ENCODE measurements at regions not wholly inside any gene's neighbourhood (a gene's known extent, or its start where the extent isn't known, plus 50 kb on each side); places are given as distances from the start of the nearest gene placed in this dataset.
"Not testable (repeated sequence)": the region's sequence is repeated elsewhere in the genome, so short reads cannot be mapped to it uniquely, and the experiment has no call there.

DNA sequence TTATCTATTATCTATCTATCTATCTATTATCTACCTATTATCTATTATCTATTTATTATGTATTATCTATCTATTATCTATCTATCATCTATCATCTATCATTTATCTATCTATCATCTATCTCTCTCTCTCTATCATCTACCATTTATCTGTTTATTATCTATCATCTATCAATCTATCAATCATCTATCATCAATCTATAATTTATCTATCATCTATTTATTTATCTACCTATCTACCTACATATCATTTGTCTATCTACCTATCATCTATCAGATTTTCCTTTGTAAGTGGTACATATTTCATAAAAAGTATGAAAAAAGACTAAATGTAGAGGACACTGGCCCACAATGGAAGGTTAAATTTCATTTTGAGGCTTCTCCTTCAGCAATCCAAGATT, 212.1 kb upstream of the EXOC2 start:
- no peak for DNase-seq (ENCODE audit: low read depth, low spot score)

DNA sequence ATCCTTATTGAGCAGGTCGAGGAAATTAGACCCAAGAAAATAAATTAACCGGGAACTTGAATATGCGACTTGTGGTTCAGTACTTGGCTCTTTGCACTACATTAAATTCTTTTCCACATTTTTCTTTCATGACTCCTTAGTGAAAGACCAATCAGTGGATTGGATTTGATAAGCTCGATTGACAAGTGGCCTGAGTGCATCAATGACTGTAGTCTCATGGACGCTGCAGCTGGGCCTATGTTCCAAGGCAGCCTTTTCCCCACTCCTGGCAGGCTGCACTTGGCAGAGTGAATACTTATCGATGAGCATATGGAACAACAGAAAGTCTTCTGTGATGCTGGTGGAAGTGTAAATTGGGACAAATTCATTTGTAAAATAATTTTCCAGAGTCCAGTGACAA, 210.8 kb upstream of the EXOC2 start:
- no peak for DNase-seq (ENCODE audit: low read depth, low spot score)

DNA sequence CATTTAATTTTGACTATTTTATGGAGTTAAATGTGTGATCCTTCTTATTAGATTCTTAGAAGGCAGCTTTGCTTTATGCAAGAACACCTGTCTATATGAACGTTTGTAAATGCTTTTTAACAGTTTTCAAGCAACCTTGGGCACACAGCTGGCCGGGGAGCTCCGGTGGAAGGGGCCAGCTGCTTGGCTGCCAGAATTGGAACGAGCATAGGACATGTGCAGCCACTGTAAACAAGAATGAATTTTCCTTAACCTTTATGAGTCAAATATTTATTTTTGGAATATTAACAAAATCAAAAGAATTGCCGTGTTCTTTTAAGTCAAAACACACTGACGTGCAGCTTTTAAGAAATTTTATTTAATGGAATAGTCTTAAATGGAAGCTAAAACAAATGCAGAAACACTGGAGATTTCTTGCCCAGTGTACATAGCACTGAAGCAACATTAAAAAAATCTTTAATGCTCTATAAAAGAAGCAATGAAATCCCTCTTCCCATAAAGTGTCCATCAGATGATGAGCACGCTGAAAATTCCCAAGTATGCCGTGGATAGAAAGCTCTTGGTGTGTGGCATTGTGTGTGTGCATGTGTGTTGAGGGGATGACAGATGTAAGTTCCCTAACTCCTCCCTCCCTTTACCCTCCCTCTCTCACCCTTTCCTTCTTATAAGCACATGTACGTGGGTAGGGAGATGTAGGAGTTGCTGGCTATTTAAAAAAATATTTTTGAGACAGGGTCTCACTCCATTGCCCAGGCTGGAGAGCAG, 208.9 kb upstream of the EXOC2 start:
- DNase-seq (ENCODE audit: low read depth, low spot score), result no peak

DNA sequence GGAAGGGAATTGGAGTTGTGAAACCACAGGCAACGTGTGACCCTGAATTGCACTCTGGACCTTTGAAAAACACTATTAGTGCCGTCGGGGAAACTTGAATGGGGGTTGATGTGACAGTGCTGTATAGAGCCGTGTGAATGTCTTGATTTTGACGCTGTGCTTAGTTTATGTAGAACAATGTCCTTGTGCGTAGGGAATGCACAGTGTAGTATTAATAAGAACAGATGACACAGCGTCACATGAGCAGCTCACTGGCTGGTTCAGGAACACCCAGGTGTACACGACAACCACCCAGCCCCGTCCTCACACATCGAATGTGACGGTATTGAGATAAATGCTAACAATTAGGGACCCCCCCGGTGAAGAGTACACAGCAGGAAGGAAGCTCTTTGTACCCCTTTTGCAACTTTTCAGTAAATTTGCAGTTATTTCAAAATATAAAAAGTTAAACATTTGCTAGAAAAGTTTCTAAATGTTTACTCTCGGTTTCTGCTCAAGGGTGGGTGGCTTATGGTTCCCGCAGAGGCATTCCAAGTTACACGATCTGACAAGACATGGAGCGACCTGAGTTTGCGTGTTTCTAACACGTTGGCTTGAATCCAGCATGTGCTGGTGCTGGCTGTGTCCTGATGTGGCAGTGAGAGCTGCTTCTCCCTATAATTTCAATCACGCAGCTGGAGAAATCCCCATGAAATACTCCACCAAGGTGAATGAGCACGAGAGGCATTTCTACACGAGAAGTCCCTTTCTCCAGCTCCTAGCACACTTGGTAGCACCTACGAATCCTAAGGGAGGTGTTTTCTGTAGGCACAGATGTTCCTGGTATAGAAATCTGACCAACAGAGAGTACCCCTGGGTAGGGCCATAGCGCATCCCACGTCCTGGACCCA, 208.0 kb upstream of the EXOC2 start:
- no peak for DNase-seq (ENCODE audit: low read depth, low spot score)

DNA sequence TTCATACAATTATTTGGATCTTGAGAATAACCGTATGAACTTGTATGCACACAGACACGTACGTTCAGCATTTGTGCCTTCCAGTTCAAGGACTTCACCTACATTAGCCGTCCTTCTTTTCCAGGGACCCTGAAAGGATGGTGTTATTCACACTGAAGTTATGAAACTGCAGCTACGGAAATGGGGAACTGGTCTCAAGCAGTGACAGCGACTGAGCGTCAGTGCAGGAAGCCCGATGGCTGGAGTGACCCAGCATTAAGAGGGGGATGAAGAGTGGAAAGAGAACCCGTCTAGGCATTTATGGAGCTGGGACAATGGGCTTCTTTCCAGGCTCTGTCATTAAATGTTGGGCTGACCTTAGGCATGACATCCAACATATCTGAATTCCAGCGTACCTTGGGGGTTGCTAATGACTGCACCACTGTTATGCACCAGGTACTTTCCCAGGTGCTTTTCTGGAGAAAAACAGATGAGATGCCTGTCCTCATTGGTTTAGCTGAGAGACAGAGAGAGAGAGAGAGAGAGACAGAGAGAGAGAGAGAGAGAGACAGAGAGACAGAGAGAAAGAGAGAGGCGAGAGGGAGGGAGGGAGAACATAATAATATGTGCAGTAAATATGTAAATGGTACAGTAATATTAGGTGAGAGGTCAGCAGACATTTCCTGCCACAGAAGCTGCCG, 204.7 kb upstream of the EXOC2 start:
- DNase-seq (ENCODE audit: low read depth, low spot score), result no peak

DNA sequence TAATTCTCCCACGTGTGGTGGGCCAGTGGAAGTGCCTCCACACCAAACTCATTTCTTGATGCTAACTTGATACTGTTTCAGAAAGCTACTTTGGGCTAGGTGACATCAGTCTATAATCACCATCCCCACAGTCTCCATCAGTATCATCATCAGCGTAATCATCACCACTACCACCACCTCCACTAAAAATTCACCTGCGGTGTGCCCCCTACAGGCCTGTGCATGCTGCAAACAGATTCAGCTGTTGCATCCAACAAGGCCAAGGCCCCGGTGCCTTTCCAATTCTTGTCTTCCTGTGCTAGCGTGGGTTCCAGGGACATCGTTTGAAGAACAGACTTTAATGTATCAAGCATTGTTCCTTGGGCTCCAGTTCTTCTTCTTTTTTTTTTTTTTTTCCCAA, 201.3 kb upstream of the EXOC2 start:
- DNase-seq (ENCODE audit: low read depth, low spot score), result no peak

DNA sequence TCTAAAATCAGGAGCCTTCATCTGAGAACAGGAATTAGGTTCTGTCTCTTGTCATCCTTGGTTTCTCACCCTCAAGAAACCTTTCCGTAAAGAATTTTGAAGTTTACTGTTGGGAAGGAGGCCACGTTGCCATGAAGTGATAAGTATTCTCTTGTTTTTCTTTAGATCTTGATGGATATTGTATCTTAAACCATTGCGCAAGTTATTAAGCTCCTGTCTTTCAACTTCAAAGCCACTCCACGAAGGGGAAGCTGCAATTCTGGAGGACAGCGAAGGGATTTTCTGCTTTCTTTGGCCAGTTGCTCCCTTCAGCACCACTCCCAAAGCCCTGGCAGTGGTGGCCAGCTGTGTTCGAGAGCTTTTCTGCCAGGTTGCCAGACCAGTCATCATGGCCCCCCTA, 198.1 kb upstream of the EXOC2 start:
- no peak for DNase-seq (ENCODE audit: low read depth, low spot score)

DNA sequence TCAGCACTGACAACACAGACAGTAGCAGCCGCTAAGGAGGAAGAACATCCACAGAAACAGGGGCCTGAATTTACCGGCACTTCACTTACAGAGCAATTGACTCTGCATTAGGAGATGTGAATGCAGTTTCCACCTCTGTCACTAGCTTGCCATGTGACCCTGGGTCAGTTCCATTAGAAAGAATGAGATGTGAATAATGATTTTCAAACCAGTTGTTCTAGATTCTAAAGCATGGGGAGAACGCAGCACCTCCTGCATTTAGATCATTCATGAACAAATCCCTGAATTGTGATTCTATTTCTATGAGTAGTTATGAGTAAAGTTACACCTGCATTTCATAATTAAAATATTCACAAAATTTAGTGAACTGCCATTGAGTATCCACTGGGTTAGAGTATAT, 197.3 kb upstream of the EXOC2 start:
- no peak for DNase-seq (ENCODE audit: low read depth, low spot score)

DNA sequence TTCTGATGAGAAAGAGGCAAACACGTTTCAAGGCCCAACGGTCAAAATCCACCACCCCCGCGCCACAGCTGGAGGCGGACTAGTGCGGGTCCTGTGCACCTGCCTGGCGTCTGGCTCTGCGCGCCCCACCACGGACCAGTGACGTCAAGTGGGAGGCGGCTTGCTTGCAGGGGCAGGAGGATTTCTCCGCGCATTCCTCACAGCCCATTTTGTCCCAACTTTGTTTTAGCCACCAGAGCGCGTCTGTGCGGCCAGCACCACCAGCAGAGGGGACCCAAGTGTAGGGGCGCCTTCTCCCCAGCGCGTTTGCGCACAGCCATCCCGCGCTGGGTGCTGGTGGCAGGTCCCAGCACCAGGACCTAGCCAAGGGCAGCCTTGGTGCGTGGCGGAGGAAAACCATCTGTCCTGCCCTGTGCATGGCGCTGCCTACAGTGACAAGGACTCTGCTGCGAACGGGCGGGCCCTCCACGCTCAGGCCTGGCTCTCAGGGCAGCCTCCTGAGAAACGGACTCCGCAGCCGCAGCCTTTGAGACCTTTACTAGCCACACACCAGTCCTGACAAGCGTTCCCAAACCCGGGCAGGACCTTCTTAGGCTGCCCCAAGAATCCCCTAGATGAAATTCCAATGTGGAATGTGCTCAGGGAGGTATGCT, 194.8 kb upstream of the EXOC2 start:
- no peak for DNase-seq (ENCODE audit: low read depth, low spot score)

DNA sequence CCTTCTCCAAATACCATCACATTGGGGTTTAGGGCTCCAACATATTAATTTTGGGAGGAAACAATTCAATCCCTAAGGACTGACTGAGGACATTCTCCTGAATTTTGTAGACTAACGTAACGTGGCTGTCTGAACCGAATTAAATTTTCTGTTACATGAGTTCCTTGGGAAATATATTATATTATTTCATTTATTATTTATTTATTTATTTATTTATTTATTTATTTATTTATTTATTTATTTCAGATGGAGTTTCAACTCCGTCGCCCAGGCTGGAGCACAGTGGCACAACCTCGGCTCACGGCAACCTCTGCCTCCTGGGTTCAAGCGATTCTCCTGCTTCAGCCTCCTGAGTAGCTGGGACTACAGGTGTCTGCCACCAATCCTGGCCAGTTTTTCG, 193.2 kb upstream of the EXOC2 start:
- DNase-seq (ENCODE audit: low read depth, low spot score), result not testable (repeated sequence)

DNA sequence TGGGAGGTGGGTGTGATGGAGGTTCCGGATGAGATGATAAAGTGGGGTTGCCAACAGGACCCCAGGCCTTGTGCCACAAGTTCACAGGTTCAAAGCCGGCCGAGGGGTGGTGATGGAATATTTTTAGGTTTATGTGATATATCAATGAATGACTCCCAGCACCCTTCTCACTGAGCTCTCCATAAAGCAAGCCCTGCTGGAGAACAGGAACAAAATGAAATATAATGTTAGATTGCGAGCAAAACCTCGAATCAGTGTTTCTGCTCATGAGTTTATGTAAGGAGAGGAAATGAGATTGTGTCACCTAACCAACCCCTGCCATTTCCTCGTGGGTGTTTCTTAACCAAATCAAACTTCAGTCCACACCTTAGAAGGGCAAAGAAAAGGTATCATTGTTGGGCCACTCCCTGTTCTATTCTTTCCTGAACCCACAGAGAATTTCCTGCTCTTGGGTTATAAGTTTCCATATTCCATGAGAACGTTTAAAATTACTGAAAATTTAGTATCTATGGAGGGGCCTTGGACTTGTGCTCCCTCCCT, 192.2 kb upstream of the EXOC2 start:
- DNase-seq (ENCODE audit: low read depth, low spot score), result no peak

DNA sequence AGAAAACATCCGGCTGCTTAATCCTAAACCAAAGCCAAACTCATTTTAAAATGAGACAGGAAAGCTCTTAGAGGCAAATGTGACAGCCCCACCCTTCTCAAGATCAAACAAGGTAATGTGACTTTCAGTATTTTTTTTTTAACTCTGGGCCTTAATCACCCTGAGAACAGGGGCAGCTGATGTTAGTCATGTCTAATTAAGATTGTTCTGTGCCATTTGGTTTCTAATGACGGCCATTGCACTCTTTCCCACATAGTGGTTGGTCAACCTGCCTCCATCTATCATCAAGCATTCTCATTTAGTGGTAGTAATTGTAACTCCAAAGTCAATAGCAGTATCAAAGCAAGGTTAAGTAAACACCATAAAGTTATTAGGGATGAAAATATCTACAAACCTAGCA, 191.6 kb upstream of the EXOC2 start:
- DNase-seq (ENCODE audit: low read depth, low spot score), result no peak

DNA sequence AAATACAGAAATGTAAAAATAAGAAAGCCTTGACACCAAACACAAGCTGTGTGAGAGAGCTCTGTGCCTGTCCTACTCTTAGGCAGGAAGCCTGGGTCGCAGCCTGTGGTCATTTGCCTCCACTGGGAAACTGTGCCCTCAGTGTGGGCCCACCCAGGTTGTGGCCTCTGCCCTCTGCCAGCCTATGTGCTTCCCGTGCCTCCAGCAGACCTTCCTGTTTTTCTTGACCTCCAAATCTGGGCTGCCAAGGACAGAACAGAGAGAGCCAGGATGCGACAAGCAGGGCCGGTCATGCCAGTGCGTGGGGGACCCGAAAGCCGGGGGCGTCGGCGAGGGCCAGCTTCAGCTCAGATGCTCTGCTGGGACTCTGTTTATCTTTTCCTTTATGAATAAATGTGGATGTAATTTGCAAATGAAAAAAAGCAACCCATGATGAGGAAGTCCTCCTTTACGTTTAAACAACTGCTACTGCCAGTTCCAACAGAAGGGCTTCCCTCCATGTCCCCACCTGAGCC, 189.2 kb upstream of the EXOC2 start:
- DNase-seq (ENCODE audit: low read depth, low spot score), result no peak

DNA sequence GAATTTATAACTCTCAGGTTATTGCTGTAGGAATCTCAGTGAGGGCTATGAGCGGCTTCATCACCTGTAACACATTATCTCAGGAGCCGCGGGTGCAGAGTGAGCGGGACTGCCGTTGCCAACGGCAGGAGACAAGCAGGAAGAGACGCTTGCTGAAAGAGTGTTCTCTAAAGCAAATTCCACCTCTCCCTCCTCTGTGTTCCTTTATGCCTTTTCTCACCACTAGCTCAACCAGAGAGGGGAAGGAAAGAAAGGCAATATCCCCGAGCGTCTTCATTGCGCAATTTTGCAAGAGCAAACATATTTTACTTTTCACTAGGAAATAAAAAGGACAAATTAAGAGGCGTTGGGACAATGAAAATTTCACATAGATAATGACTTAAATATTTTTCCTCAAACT, 185.2 kb upstream of the EXOC2 start:
- DNase-seq (ENCODE audit: low read depth, low spot score), result no peak

DNA sequence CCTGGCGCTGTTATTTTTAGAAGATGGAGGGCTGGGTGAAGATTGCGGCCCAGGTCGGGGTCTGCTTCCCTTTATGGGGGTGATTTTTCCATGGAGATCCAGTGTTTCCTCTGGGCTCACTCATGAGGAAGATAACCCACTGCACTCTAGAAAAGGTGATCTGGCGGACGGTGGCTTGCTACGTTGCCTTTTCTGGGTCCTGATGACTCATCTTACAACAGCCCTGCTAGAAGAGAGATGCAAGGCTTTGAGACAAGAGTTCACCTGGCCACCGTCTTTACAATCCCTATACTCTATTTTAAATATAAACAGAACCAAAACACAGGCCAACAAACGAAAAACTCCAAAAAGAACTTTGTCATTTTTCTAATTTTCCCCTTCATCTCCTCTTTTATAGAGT, 182.1 kb upstream of the EXOC2 start:
- no peak for DNase-seq (ENCODE audit: low read depth, low spot score)

DNA sequence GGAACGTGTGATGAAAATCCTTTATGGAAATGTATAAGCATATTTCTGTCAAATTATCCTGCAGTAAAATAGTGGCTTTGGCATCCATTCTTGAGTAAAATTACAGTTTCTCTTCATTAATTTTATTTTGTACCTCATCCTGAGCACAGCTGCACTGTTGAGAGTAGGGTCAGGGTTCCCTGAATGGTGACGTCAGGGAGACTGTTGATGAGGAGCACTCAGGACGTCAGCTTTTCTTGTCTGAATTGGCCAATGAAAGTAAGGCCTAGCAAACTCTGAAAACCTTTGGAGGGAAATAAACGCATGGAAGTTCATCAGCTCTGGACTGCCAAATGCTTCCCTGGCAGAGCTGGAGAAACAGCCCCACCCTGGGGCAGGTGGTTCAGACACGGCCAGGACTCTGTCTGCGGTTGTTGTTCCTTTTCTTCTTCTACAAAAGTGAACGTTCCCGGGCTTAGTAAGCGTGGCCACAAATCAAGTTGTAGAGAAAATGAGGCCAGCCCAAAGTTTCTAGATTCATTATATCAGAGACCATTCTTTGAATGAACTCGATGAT, 179.7 kb upstream of the EXOC2 start:
- DNase-seq (ENCODE audit: low read depth, low spot score), result no peak

DNA sequence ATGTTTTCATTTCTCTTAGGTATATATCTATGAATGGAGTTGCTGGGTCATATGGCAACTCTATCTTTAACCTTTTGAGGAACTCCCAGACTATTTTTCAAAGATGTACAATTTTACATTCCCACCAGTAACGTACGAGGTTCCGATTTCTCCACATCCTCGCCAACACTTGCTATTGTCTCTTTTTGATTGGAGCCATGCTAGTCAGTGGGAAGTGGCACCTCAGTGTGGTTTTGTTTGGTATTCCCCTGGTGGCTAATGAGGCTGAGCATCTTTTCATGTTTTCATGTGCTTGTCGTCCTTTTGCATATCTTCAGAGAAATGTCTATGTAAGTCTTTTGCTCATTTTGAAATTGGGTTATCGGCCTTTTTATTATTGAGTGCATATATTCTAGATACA, 178.6 kb upstream of the EXOC2 start:
- DNase-seq (ENCODE audit: low read depth, low spot score), result no peak

DNA sequence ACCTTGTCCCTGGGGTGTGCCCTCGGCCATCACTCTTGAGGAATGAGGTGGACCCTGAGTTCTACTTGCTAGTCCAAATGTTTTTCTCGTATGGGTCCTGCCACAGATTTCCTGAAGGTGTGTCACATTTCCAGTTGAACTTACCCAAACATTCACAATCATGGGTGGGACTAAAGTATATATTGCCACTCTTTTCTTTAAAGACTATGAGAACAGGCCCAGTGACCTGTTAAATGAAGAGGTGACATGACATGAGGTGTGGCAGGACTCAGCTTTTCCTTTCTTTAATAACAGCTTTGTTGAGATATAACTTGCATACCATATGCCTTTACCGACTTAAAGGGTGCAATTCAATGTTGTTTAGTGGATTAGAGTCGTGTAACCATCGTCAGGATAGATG, 177.2 kb upstream of the EXOC2 start:
- DNase-seq (ENCODE audit: low read depth, low spot score), result no peak

DNA sequence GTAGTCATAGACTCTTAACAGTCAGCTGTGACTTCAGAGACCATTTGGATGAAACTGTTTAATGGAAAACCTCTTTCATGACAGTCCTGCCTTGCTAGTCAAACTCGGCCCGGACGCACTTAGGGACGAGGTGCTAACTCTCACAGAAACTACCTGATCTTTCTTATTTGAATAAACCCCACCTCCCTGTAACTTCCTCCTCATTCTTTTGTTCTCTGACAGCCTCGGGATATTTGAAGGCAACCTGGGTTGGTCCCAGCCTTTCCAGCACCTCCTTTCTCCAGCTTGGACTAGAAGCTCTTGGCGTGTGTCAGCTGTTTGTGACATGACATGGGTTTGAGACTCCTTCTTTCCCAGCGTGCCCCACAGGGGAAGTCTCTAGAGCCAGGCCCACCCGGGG, 175.3 kb upstream of the EXOC2 start:
- DNase-seq (ENCODE audit: low read depth, low spot score), result no peak

DNA sequence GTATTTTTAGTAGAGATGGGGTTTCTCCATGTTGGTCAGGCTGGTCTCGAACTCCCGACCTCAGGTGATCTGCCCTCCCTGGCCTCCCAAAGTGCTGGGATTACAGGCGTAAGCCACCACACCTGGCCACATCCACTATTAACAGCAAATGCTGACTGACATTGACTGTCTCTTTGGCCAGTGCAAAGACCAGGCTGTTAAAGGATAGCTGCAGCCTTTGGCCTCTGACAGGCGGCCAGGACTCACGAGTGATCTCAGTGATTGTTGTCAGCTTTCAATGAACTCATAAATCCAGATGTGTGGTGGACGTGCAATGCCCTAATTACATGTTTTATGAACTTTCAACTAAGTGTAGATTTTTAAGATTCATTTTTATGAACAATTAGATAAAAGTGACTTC, 174.4 kb upstream of the EXOC2 start:
- no peak for DNase-seq (ENCODE audit: low read depth, low spot score)

DNA sequence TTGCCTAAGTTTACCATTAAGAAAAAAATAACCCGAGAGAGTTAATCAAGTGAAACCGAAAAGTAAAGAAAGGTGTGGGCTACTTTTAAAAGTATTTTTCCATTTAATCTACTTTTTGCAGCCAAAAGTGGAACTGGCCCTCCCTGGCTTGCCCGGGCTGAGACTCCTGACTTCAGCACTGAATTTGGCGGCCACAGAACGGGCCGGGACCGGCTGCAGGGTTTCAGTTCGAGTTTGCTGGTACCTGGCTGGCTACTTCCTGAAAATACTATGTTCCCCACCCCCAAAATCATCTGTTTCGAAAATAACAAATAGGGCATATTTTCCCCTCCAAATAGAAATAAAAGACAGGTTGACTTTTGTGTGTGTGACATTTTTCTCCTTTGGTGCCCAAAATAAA, 173.4 kb upstream of the EXOC2 start:
- DNase-seq (ENCODE audit: low read depth, low spot score), result no peak
